GM12878 (cell line): ENCODE measurements at regions not wholly inside any gene's neighbourhood (a gene's known extent, or its start where the extent isn't known, plus 50 kb on each side); places are given as distances from the start of the nearest gene placed in this dataset.

Experiments used
- BCL3 ChIP-seq: IDR thresholded peaks from 2 replicates; pipeline ENCODE4 v1.6.1; 2011; ENCODE audit warnings: borderline replicate concordance, low read depth, mild to moderate bottlenecking, moderate library complexity, low read length; ENCODE audit not compliant: insufficient read depth, poor library complexity, severe bottlenecking
- BHLHE40 ChIP-seq, 2 experiments: fragments of 450-650 bp in 1 of 2; IDR thresholded peaks; 2 replicates each; pipeline ENCODE4 v1.6.1; 2011 to 2017; ENCODE audit warnings: low read depth in 2 of 2, borderline replicate concordance in 1 of 2, improper control_type of control experiment in 1 of 2, low read length in 1 of 2, mild to moderate bottlenecking in 1 of 2
- BMI1 ChIP-seq: fragments of 450-650 bp; IDR thresholded peaks from 2 replicates; pipeline ENCODE4 v1.6.1; 2016; ENCODE audit warnings: mild to moderate bottlenecking, moderate library complexity, borderline replicate concordance
- CHD1 ChIP-seq: IDR thresholded peaks from 2 replicates; pipeline ENCODE4 v1.6.1; 2012; ENCODE audit warnings: low read depth, low read length, improper control_type of control experiment
- ETV6 ChIP-seq, 2 experiments: fragments of 450-650 bp in 1 of 2; IDR thresholded peaks in 1 of 2; conservative IDR thresholded peaks in 1 of 2; 2 replicates each; pipeline ENCODE4 v1.6.1; 2014; ENCODE audit warnings: antibody characterized with exemption in 1 of 2, borderline replicate concordance in 1 of 2, low read depth in 1 of 2, mild to moderate bottlenecking in 1 of 2, moderate library complexity in 1 of 2
- FOXK2 ChIP-seq: fragments of 450-650 bp; IDR thresholded peaks from 2 replicates; pipeline ENCODE4 v1.6.1; 2017; ENCODE audit warnings: mild to moderate bottlenecking, moderate library complexity
- HSF1 ChIP-seq: fragments of 150-350 bp; IDR thresholded peaks from 2 replicates; pipeline ENCODE4 v1.6.1; 2014; ENCODE audit warnings: mild to moderate bottlenecking, low read depth, low read length
- MEF2A ChIP-seq: IDR thresholded peaks from 2 replicates; pipeline ENCODE4 v1.6.1; 2011; ENCODE audit warnings: low read depth, mild to moderate bottlenecking, low read length, moderate library complexity; ENCODE audit not compliant: insufficient read depth
- MTA2 ChIP-seq: fragments of 450-650 bp; IDR thresholded peaks from 2 replicates; pipeline ENCODE4 v1.6.1; 2016; ENCODE audit warnings: low read depth, mild to moderate bottlenecking, moderate library complexity
- NFIC ChIP-seq: IDR thresholded peaks from 2 replicates; pipeline ENCODE4 v1.6.1; 2012; ENCODE audit warnings: low read depth, mild to moderate bottlenecking, inconsistent platforms, low read length, moderate library complexity
- RAD51 ChIP-seq: fragments of 450-650 bp; IDR thresholded peaks from 2 replicates; pipeline ENCODE4 v1.6.1; 2016; ENCODE audit warnings: moderate library complexity, mild to moderate bottlenecking, inconsistent platforms
- STAT1 ChIP-seq: fragments of 450-650 bp; conservative IDR thresholded peaks from 2 replicates; pipeline ENCODE4 v1.6.1; 2014; ENCODE audit warnings: antibody characterized with exemption, mild to moderate bottlenecking
- ZZZ3 ChIP-seq: IDR thresholded peaks from 2 replicates; pipeline ENCODE4 v1.6.1; 2011; ENCODE audit warnings: low read depth; ENCODE audit not compliant: control insufficient read depth, insufficient read length
- TF ChIP-seq, protein P1 (sequence below): fragments of 450-650 bp; IDR thresholded peaks from 2 replicates; pipeline ENCODE4 v1.6.1; 2017; ENCODE audit warnings: low read depth, mild to moderate bottlenecking, moderate library complexity

DNA sequence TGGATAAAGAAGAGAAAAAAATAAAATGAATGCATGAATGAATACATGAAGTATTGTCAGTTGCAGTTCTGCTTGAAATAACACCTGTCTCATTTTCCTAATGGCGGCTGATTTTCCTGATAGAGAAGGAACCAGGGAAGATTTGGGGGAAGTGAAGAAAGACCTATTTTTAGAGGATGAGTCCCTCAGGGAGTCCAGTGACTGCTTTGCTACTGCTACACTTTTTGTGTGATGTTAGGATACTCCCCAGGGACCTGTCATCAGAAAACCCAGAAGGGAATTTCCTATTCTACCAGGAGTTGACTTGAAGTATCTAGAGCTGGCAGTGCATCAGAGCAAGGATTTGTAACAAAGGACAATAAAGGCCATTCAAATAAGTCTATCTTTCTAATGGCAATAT, 114.8 kb downstream of the MAB21L3 start (continued):
- TF ChIP-seq, protein P1, sequence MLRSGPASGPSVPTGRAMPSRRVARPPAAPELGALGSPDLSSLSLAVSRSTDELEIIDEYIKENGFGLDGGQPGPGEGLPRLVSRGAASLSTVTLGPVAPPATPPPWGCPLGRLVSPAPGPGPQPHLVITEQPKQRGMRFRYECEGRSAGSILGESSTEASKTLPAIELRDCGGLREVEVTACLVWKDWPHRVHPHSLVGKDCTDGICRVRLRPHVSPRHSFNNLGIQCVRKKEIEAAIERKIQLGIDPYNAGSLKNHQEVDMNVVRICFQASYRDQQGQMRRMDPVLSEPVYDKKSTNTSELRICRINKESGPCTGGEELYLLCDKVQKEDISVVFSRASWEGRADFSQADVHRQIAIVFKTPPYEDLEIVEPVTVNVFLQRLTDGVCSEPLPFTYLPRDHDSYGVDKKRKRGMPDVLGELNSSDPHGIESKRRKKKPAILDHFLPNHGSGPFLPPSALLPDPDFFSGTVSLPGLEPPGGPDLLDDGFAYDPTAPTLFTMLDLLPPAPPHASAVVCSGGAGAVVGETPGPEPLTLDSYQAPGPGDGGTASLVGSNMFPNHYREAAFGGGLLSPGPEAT: peak; percentile 81
- TF ChIP-seq ZZZ3: no peak
- no peak for TF ChIP-seq HSF1
- no peak for TF ChIP-seq FOXK2
- no peak for TF ChIP-seq BHLHE40 (IDR thresholded peaks at IDR 0.05; ENCODE audit: borderline replicate concordance in 1 of 2, low read depth in 2 of 2, low read length in 1 of 2)
- TF ChIP-seq RAD51: no peak
- TF ChIP-seq STAT1: no peak
- TF ChIP-seq MEF2A: no peak
- TF ChIP-seq NFIC: peak; percentile 63
- TF ChIP-seq ETV6 (conservative IDR thresholded peaks at IDR 0.05 in 1 of 2, IDR thresholded peaks at IDR 0.05 in 1 of 2; ENCODE audit: borderline replicate concordance in 1 of 2, low read depth in 1 of 2): no peak
- no peak for TF ChIP-seq BCL3
- TF ChIP-seq MTA2: peak; percentile 50; the same call in 1 of the 2 replicates
- TF ChIP-seq BMI1: no peak
- no peak for TF ChIP-seq CHD1
